Activated T-cell treated with anti-CD3 and anti-CD28 coated beads, Interleukin-2, amount 50 U/mL, for 24 hours (primary cell): ENCODE measurements at regions not wholly inside any gene's neighbourhood (a gene's known extent, or its start where the extent isn't known, plus 50 kb on each side); places are given as distances from the start of the nearest gene placed in this dataset.
"Not testable (repeated sequence)": the region's sequence is repeated elsewhere in the genome, so short reads cannot be mapped to it uniquely, and the experiment has no call there.

Experiments
- DNase-seq: peaks from one replicate; pipeline ENCODE4 v3.0.0-alpha.2; 2020
- H3K27ac Mint-ChIP-seq: 2 replicates; pipeline ENCODE4 v1.8.0; 2020; ENCODE audit warnings: mild to moderate bottlenecking, mixed read lengths
- H3K27me3 Mint-ChIP-seq: 2 replicates; pipeline ENCODE4 v1.8.0; 2020; ENCODE audit warnings: mixed read lengths
- H3K36me3 Mint-ChIP-seq: 2 replicates; pipeline ENCODE4 v1.8.0; 2020; ENCODE audit warnings: low read depth, mixed read lengths
- H3K4me1 Mint-ChIP-seq: 2 replicates; pipeline ENCODE4 v1.8.0; 2020; ENCODE audit warnings: low read depth, mixed read lengths
- H3K4me3 Mint-ChIP-seq: 2 replicates; pipeline ENCODE4 v1.8.0; 2020; ENCODE audit warnings: mild to moderate bottlenecking, moderate library complexity, mixed read lengths
- H3K9me3 Mint-ChIP-seq: 2 replicates; pipeline ENCODE4 v1.8.0; 2020; ENCODE audit warnings: mixed read lengths

GRCh38 chr4:79559398-79559797 is 151.4 kb upstream of the GK2 start:
- H3K4me1 Mint-ChIP-seq, H3K27me3 Mint-ChIP-seq, H3K9me3 Mint-ChIP-seq, H3K4me3 Mint-ChIP-seq, DNase-seq, H3K36me3 Mint-ChIP-seq, H3K27ac Mint-ChIP-seq: not testable (repeated sequence)

- no peak for DNase-seq
- no peak overlapping the region for H3K4me3 Mint-ChIP-seq
- H3K36me3 Mint-ChIP-seq, result no peaks in the 10 kb centered on the region
- H3K9me3 Mint-ChIP-seq, result no peaks in the 10 kb centered on the region
- H3K27me3 Mint-ChIP-seq, result no peaks in the 10 kb centered on the region
- no peak overlapping the region for H3K27ac Mint-ChIP-seq
- no peaks in the 10 kb centered on the region for H3K4me1 Mint-ChIP-seq
Observed at GRCh38 chr4:79552311-79552710, 144.3 kb upstream of the GK2 start.

GRCh38 chr4:79551555-79551954 is 143.5 kb upstream of the GK2 start:
- H3K36me3 Mint-ChIP-seq, result no peaks in the 10 kb centered on the region
- H3K27me3 Mint-ChIP-seq, result no peaks in the 10 kb centered on the region
- H3K9me3 Mint-ChIP-seq, result no peaks in the 10 kb centered on the region
- H3K4me1 Mint-ChIP-seq, result no peaks in the 10 kb centered on the region
- no peak overlapping the region for H3K27ac Mint-ChIP-seq
- no peak overlapping the region for H3K4me3 Mint-ChIP-seq
- DNase-seq, result no peak

- H3K4me1 Mint-ChIP-seq, result no peaks in the 10 kb centered on the region
- H3K4me3 Mint-ChIP-seq, result no peak overlapping the region
- no peak overlapping the region for H3K27ac Mint-ChIP-seq
- peaks cover 7% of the 10 kb centered on the region for H3K27me3 Mint-ChIP-seq
- DNase-seq, result no peak
- H3K9me3 Mint-ChIP-seq, result no peaks in the 10 kb centered on the region
- H3K36me3 Mint-ChIP-seq, result no peaks in the 10 kb centered on the region
Observed at GRCh38 chr4:79547851-79548250, 139.8 kb upstream of the GK2 start.

GRCh38 chr4:79545292-79545691 is 137.3 kb upstream of the GK2 start:
- not testable (repeated sequence) for H3K27ac Mint-ChIP-seq, H3K36me3 Mint-ChIP-seq, H3K4me3 Mint-ChIP-seq

GRCh38 chr4:79540143-79540542 is 132.1 kb upstream of the GK2 start:
- no peak overlapping the region for H3K4me3 Mint-ChIP-seq
- no peak overlapping the region for H3K27ac Mint-ChIP-seq
- H3K9me3 Mint-ChIP-seq, result no peaks in the 10 kb centered on the region
- H3K4me1 Mint-ChIP-seq, result no peaks in the 10 kb centered on the region
- no peaks in the 10 kb centered on the region for H3K27me3 Mint-ChIP-seq
- H3K36me3 Mint-ChIP-seq, result no peaks in the 10 kb centered on the region
- DNase-seq, result no peak

More at GRCh38 chr4:79545292-79545691, 137.3 kb upstream of the GK2 start:
- H3K4me1 Mint-ChIP-seq, H3K9me3 Mint-ChIP-seq, H3K27me3 Mint-ChIP-seq, DNase-seq: not testable (repeated sequence)

GRCh38 chr4:79535516-79535915 is 127.5 kb upstream of the GK2 start:
- H3K27me3 Mint-ChIP-seq, result peaks cover 2% of the 10 kb centered on the region
- no peak overlapping the region for H3K4me3 Mint-ChIP-seq
- H3K9me3 Mint-ChIP-seq, result no peaks in the 10 kb centered on the region
- no peaks in the 10 kb centered on the region for H3K36me3 Mint-ChIP-seq
- H3K4me1 Mint-ChIP-seq, result no peaks in the 10 kb centered on the region
- H3K27ac Mint-ChIP-seq, result no peak overlapping the region
- no peak for DNase-seq

- peaks cover 5% of the 10 kb centered on the region for H3K27me3 Mint-ChIP-seq
- H3K27ac Mint-ChIP-seq, result peak overlapping the region; percentile 27
- DNase-seq, result no peak
- no peak overlapping the region for H3K4me3 Mint-ChIP-seq
- H3K36me3 Mint-ChIP-seq, result no peaks in the 10 kb centered on the region
- H3K9me3 Mint-ChIP-seq, result no peaks in the 10 kb centered on the region
- H3K4me1 Mint-ChIP-seq, result peaks cover 11% of the 10 kb centered on the region
Observed at GRCh38 chr4:79528241-79528706, 120.2 kb upstream of the GK2 start.

GRCh38 chr4:79526641-79527565 is 118.9 kb upstream of the GK2 start:
- peaks cover 5% of the 10 kb centered on the region for H3K27me3 Mint-ChIP-seq
- H3K27ac Mint-ChIP-seq, result no peak overlapping the region
- no peak for DNase-seq
- H3K9me3 Mint-ChIP-seq, result no peaks in the 10 kb centered on the region
- H3K36me3 Mint-ChIP-seq, result no peaks in the 10 kb centered on the region
- H3K4me1 Mint-ChIP-seq, result peaks cover 11% of the 10 kb centered on the region
- no peak overlapping the region for H3K4me3 Mint-ChIP-seq

GRCh38 chr4:79516114-79516513 is 108.1 kb upstream of the GK2 start:
- Mint-ChIP-seq H3K36me3 (no peaks in the 10 kb centered on the region), H3K27me3 (peaks cover 13% of the 10 kb centered on the region), H3K9me3 (peaks cover 2% of the 10 kb centered on the region), H3K27ac (no peak overlapping the region), H3K4me1 (no peaks in the 10 kb centered on the region), H3K4me3 (no peak overlapping the region)
- no peak for DNase-seq

GRCh38 chr4:79514621-79515329 is 106.7 kb upstream of the GK2 start:
- Mint-ChIP-seq H3K36me3 (no peaks in the 10 kb centered on the region), H3K4me1 (no peaks in the 10 kb centered on the region), H3K9me3 (peaks cover 2% of the 10 kb centered on the region), H3K4me3 (no peak overlapping the region), H3K27me3 (peaks cover 10% of the 10 kb centered on the region), H3K27ac (no peak overlapping the region)
- no peak for DNase-seq

- Mint-ChIP-seq H3K9me3 (no peaks in the 10 kb centered on the region), H3K36me3 (no peaks in the 10 kb centered on the region), H3K27me3 (peaks cover 6% of the 10 kb centered on the region), H3K4me1 (no peaks in the 10 kb centered on the region), H3K27ac (no peak overlapping the region), H3K4me3 (no peak overlapping the region)
- no peak for DNase-seq
Observed at GRCh38 chr4:79513576-79513975, 105.5 kb upstream of the GK2 start.

GRCh38 chr4:79512363-79512762 is 104.3 kb upstream of the GK2 start:
- Mint-ChIP-seq H3K4me1 (no peaks in the 10 kb centered on the region), H3K4me3 (no peak overlapping the region), H3K36me3 (no peaks in the 10 kb centered on the region), H3K27me3 (peaks cover 6% of the 10 kb centered on the region), H3K27ac (no peak overlapping the region), H3K9me3 (no peaks in the 10 kb centered on the region)
- no peak for DNase-seq

GRCh38 chr4:79502081-79502480 is 94.1 kb upstream of the GK2 start:
- no peaks in the 10 kb centered on the region for H3K36me3 Mint-ChIP-seq

GRCh38 chr4:79498282-79498681 is 90.3 kb upstream of the GK2 start:
- Mint-ChIP-seq H3K27me3 (peaks cover 11% of the 10 kb centered on the region), H3K4me1 (no peaks in the 10 kb centered on the region), H3K36me3 (no peaks in the 10 kb centered on the region), H3K4me3 (no peak overlapping the region), H3K9me3 (no peaks in the 10 kb centered on the region), H3K27ac (no peak overlapping the region)
- no peak for DNase-seq

More at GRCh38 chr4:79502081-79502480, 94.1 kb upstream of the GK2 start:
- Mint-ChIP-seq H3K27ac (no peak overlapping the region), H3K4me3 (no peak overlapping the region), H3K27me3 (peaks cover 6% of the 10 kb centered on the region), H3K4me1 (no peaks in the 10 kb centered on the region), H3K9me3 (no peaks in the 10 kb centered on the region)
- no peak for DNase-seq
